ENCODE measurements at regions not wholly inside any gene's neighbourhood (a gene's known extent, or its start where the extent isn't known, plus 50 kb on each side); places are given as distances from the start of the nearest gene placed in this dataset.

DNA sequence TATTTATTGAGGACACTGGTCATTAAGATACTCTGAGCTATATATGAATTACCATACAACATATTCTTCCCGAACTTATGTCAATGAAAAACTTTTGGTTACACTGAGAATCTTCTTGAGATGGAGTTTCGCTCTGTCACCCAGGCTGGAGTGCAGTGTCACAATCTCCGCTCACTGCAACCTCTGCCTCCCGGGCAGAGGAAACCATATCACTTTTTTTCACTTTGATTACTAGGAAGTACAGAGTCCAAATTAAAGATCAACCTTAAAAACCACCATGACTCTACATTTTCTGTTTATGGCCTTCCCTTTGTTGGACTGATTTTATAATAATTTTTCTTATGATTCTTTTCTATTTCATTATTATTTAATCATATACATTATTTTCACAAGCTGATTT, 336.5 kb downstream of the FSCB start:
- TF ChIP-seq, protein P1, sequence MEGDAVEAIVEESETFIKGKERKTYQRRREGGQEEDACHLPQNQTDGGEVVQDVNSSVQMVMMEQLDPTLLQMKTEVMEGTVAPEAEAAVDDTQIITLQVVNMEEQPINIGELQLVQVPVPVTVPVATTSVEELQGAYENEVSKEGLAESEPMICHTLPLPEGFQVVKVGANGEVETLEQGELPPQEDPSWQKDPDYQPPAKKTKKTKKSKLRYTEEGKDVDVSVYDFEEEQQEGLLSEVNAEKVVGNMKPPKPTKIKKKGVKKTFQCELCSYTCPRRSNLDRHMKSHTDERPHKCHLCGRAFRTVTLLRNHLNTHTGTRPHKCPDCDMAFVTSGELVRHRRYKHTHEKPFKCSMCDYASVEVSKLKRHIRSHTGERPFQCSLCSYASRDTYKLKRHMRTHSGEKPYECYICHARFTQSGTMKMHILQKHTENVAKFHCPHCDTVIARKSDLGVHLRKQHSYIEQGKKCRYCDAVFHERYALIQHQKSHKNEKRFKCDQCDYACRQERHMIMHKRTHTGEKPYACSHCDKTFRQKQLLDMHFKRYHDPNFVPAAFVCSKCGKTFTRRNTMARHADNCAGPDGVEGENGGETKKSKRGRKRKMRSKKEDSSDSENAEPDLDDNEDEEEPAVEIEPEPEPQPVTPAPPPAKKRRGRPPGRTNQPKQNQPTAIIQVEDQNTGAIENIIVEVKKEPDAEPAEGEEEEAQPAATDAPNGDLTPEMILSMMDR (IDR thresholded peaks at IDR 0.05; ENCODE audit: insufficient read depth, low read length, poor library complexity, severe bottlenecking): no peak
- no peak for DNase-seq (ENCODE audit: extremely low read depth, insufficient read length)
- Histone ChIP-seq H3K36me3 (ENCODE audit: control insufficient read depth, insufficient read depth, low read length) (no peaks in the 10 kb centered on the region), H3K27me3 (replicated peaks; ENCODE audit: control insufficient read depth, insufficient read depth, low read length) (no peaks in the 10 kb centered on the region), H3K4me3 (replicated peaks; ENCODE audit: low read depth, low read length) (no peak overlapping the region)

DNA sequence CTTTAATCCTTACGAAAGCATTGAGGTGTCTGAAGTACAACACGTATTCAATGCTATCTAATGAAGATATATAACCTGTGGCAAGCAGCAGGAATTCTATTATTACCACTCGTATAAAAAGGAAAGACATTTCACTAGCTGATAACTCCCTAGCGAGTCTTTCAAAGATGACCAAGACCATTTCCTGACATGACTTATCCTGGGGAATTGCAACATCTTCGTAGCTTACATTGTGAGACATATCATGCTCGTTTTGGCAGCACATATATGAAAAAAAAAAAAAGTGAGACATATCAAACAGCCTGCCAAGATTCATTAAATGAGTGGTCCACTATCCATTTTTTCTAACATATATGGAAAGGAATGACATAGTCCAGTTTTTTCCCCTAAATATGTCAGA, 337.0 kb downstream of the FSCB start:
- Histone ChIP-seq H3K27me3 (replicated peaks; ENCODE audit: control insufficient read depth, insufficient read depth, low read length) (no peaks in the 10 kb centered on the region), H3K4me3 (replicated peaks; ENCODE audit: low read depth, low read length) (no peak overlapping the region), H3K36me3 (ENCODE audit: control insufficient read depth, insufficient read depth, low read length) (no peaks in the 10 kb centered on the region)
- TF ChIP-seq, protein P1 (IDR thresholded peaks at IDR 0.05; ENCODE audit: insufficient read depth, low read length, poor library complexity, severe bottlenecking): no peak
- no peak for DNase-seq (ENCODE audit: extremely low read depth, insufficient read length)

DNA sequence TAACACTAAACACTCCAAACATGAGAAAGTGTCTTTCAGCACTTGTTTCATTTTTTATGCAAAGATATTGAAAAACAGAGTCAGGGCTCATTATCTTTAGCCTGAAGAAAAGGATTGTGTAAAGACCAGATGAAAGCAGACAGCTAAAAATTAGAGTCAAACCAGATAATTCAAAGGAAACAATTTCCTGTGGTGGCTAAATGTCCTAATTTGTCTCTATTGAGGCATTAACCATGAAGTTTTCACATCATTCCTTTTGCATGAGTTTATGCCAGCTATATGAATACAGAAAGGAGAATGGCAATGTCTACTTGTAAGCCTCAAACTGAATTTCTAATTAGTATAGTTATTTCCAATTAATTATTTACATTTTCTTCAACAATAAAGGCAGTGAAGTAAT, 338.5 kb downstream of the FSCB start:
- no peak for DNase-seq (ENCODE audit: extremely low read depth, insufficient read length)
- no peaks in the 10 kb centered on the region for H3K36me3 ChIP-seq (ENCODE audit: control insufficient read depth, insufficient read depth, low read length)
- no peaks in the 10 kb centered on the region for H3K27me3 ChIP-seq (replicated peaks; ENCODE audit: control insufficient read depth, insufficient read depth, low read length)
- TF ChIP-seq, protein P1 (IDR thresholded peaks at IDR 0.05; ENCODE audit: insufficient read depth, low read length, poor library complexity, severe bottlenecking): no peak
- H3K4me3 ChIP-seq (replicated peaks; ENCODE audit: low read depth, low read length): no peak overlapping the region

DNA sequence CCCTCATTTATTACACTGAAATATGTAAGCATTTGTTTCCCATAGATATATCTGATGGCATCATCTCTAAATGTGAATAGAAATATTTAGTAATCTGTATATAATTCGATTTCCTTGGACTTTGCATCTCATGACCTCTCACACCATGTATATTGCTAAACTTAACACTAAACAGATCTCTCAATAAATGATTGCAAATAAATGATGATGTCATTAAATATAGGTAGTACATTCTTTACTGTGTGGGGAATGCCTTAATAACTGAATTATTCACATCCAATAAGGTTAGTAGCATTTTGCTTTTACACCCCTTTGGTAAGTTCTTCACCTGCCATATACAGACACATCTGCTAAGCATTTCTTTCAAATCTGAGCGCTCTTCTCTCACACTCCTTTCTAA, 340.5 kb downstream of the FSCB start:
- no peaks in the 10 kb centered on the region for H3K36me3 ChIP-seq (ENCODE audit: control insufficient read depth, insufficient read depth, low read length)
- TF ChIP-seq, protein P1 (IDR thresholded peaks at IDR 0.05; ENCODE audit: insufficient read depth, low read length, poor library complexity, severe bottlenecking): no peak
- no peak for DNase-seq (ENCODE audit: extremely low read depth, insufficient read length)
- H3K27me3 ChIP-seq (replicated peaks; ENCODE audit: control insufficient read depth, insufficient read depth, low read length): no peaks in the 10 kb centered on the region
- no peak overlapping the region for H3K4me3 ChIP-seq (replicated peaks; ENCODE audit: low read depth, low read length)

DNA sequence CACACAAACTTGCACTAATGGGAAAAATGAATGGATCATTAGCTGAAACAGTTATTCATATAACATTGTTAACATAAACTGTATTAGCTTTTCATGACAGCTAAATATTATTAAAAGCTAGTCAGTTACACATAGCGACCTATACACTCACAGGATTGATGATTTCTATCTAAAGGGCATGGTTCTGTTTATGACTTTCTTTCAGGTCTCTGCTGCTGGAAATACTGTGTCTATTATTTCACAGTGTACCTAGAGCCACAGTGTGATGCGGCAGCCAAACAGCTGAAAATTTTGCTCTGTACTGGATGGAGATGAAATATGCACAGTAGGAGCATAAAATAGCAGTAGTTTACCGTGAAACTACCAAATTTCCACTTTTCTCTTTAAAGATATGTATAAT, 341.1 kb downstream of the FSCB start:
- H3K36me3 ChIP-seq (ENCODE audit: control insufficient read depth, insufficient read depth, low read length): no peaks in the 10 kb centered on the region
- TF ChIP-seq, protein P1 (IDR thresholded peaks at IDR 0.05; ENCODE audit: insufficient read depth, low read length, poor library complexity, severe bottlenecking): no peak
- no peaks in the 10 kb centered on the region for H3K27me3 ChIP-seq (replicated peaks; ENCODE audit: control insufficient read depth, insufficient read depth, low read length)
- H3K4me3 ChIP-seq (replicated peaks; ENCODE audit: low read depth, low read length): no peak overlapping the region
- DNase-seq (ENCODE audit: extremely low read depth, insufficient read length): no peak

DNA sequence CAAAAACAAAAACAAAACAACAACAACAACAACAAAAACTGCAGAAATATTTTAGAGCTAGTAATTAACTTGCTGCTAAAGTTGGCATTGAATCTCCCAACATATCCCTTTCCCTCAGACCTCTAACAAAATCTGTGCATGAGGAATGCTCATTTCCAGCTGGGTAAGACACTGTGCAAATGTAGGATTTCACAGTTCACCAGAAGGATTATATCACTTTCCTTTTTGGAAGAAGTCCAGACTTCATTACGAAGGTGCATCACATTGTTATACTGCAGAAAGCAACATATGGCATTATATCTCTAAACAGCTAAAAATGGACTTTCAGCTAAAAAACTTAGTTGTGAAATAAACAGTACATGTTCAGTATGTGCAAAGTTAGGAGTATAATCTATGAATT, 341.8 kb downstream of the FSCB start:
- DNase-seq (ENCODE audit: extremely low read depth, insufficient read length): no peak
- TF ChIP-seq, protein P1 (IDR thresholded peaks at IDR 0.05; ENCODE audit: insufficient read depth, low read length, poor library complexity, severe bottlenecking): no peak
- no peaks in the 10 kb centered on the region for H3K36me3 ChIP-seq (ENCODE audit: control insufficient read depth, insufficient read depth, low read length)
- H3K4me3 ChIP-seq (replicated peaks; ENCODE audit: low read depth, low read length): no peak overlapping the region
- no peaks in the 10 kb centered on the region for H3K27me3 ChIP-seq (replicated peaks; ENCODE audit: control insufficient read depth, insufficient read depth, low read length)

All from GM06990 (cell line).